Stimulated activated memory B cell treated with anti-CD40 and anti-IgM and Interleukin-4, amounts not matched to agents 10 μg/mL and 1 μg/mL and 100 μg/mL, for 72 hours (primary cell): ENCODE measurements at regions not wholly inside any gene's neighbourhood (a gene's known extent, or its start where the extent isn't known, plus 50 kb on each side); places are given as distances from the start of the nearest gene placed in this dataset.

Source experiments
- ATAC-seq: fragments of 150-1000 bp; cut with Tn5 transposase; 2 replicates; pipeline ENCODE4 v1.10.0; 2021
- H3K27ac Mint-ChIP-seq: one replicate; pipeline ENCODE4 v1.8.0; 2022; ENCODE audit warnings: mild to moderate bottlenecking, mixed read lengths
- H3K27me3 Mint-ChIP-seq: one replicate; pipeline ENCODE4 v1.8.0; 2022; ENCODE audit warnings: mixed read lengths
- H3K36me3 Mint-ChIP-seq: one replicate; pipeline ENCODE4 v1.8.0; 2022; ENCODE audit warnings: mixed read lengths
- H3K4me1 Mint-ChIP-seq: one replicate; pipeline ENCODE4 v1.8.0; 2022; ENCODE audit warnings: mixed read lengths
- H3K4me3 Mint-ChIP-seq: one replicate; pipeline ENCODE4 v1.8.0; 2022; ENCODE audit warnings: mild to moderate bottlenecking, moderate library complexity, mixed read lengths
- H3K9me3 Mint-ChIP-seq: one replicate; pipeline ENCODE4 v1.8.0; 2022; ENCODE audit warnings: mixed read lengths

- H3K27me3 Mint-ChIP-seq = no peaks in the 10 kb centered on the region
- no peaks in the 10 kb centered on the region for H3K9me3 Mint-ChIP-seq
- no peaks in the 10 kb centered on the region for H3K4me1 Mint-ChIP-seq
- H3K27ac Mint-ChIP-seq = no peak overlapping the region
- no peak for ATAC-seq
- H3K36me3 Mint-ChIP-seq = no peaks in the 10 kb centered on the region
- H3K4me3 Mint-ChIP-seq = no peak overlapping the region
Observed at GRCh38 chr10:108757946-108758345, 1165.4 kb downstream of the XPNPEP1 start.

GRCh38 chr10:108755646-108756045 lies 1167.7 kb downstream of the XPNPEP1 start:
- H3K9me3 Mint-ChIP-seq = no peaks in the 10 kb centered on the region
- no peak overlapping the region for H3K27ac Mint-ChIP-seq
- no peak overlapping the region for H3K4me3 Mint-ChIP-seq
- H3K36me3 Mint-ChIP-seq = no peaks in the 10 kb centered on the region
- no peak for ATAC-seq
- no peaks in the 10 kb centered on the region for H3K27me3 Mint-ChIP-seq
- no peaks in the 10 kb centered on the region for H3K4me1 Mint-ChIP-seq

GRCh38 chr10:108753326-108753725 lies 1170.0 kb downstream of the XPNPEP1 start:
- no peaks in the 10 kb centered on the region for H3K36me3 Mint-ChIP-seq
- H3K27ac Mint-ChIP-seq = no peak overlapping the region
- no peaks in the 10 kb centered on the region for H3K9me3 Mint-ChIP-seq
- no peaks in the 10 kb centered on the region for H3K27me3 Mint-ChIP-seq
- no peak overlapping the region for H3K4me3 Mint-ChIP-seq
- H3K4me1 Mint-ChIP-seq = no peaks in the 10 kb centered on the region
- no peak for ATAC-seq

- no peaks in the 10 kb centered on the region for H3K9me3 Mint-ChIP-seq
- no peaks in the 10 kb centered on the region for H3K36me3 Mint-ChIP-seq
- no peaks in the 10 kb centered on the region for H3K27me3 Mint-ChIP-seq
- H3K4me3 Mint-ChIP-seq = no peak overlapping the region
- no peaks in the 10 kb centered on the region for H3K4me1 Mint-ChIP-seq
- H3K27ac Mint-ChIP-seq = no peak overlapping the region
- no peak for ATAC-seq
Observed at GRCh38 chr10:108749042-108749441, 1174.3 kb downstream of the XPNPEP1 start.

- Mint-ChIP-seq H3K4me1 (peaks cover 8% of the 10 kb centered on the region), H3K36me3 (peaks cover 5% of the 10 kb centered on the region), H3K4me3 (no peak overlapping the region), H3K27me3 (no peaks in the 10 kb centered on the region), H3K27ac (no peak overlapping the region), H3K9me3 (peaks cover 2% of the 10 kb centered on the region)
- ATAC-seq = no peak
Observed at GRCh38 chr10:108736111-108736510, 1187.2 kb downstream of the XPNPEP1 start.

- peaks cover 8% of the 10 kb centered on the region for H3K4me1 Mint-ChIP-seq
- H3K9me3 Mint-ChIP-seq = peaks cover 2% of the 10 kb centered on the region
- peaks cover 5% of the 10 kb centered on the region for H3K36me3 Mint-ChIP-seq
Observed at GRCh38 chr10:108735380-108735779, 1187.9 kb downstream of the XPNPEP1 start.

GRCh38 chr10:108721874-108722273 lies 1201.4 kb downstream of the XPNPEP1 start:
- no peaks in the 10 kb centered on the region for H3K36me3 Mint-ChIP-seq
- no peaks in the 10 kb centered on the region for H3K4me1 Mint-ChIP-seq
- H3K27me3 Mint-ChIP-seq = peaks cover 30% of the 10 kb centered on the region
- ATAC-seq = no peak
- no peak overlapping the region for H3K4me3 Mint-ChIP-seq
- peaks cover 24% of the 10 kb centered on the region for H3K9me3 Mint-ChIP-seq
- no peak overlapping the region for H3K27ac Mint-ChIP-seq

More at GRCh38 chr10:108735380-108735779, 1187.9 kb downstream of the XPNPEP1 start:
- ATAC-seq = no peak
- Mint-ChIP-seq H3K27me3 (no peaks in the 10 kb centered on the region), H3K4me3 (no peak overlapping the region), H3K27ac (no peak overlapping the region)

GRCh38 chr10:108716352-108716751 lies 1207.0 kb downstream of the XPNPEP1 start:
- Mint-ChIP-seq H3K4me3 (no peak overlapping the region), H3K4me1 (no peaks in the 10 kb centered on the region), H3K36me3 (no peaks in the 10 kb centered on the region), H3K9me3 (peaks cover 26% of the 10 kb centered on the region), H3K27me3 (no peaks in the 10 kb centered on the region), H3K27ac (no peak overlapping the region)
- no peak for ATAC-seq

GRCh38 chr10:108709927-108710722 lies 1213.2 kb downstream of the XPNPEP1 start:
- Mint-ChIP-seq H3K27ac (no peak overlapping the region), H3K27me3 (no peaks in the 10 kb centered on the region), H3K36me3 (no peaks in the 10 kb centered on the region), H3K4me3 (no peak overlapping the region), H3K9me3 (peaks cover 13% of the 10 kb centered on the region), H3K4me1 (no peaks in the 10 kb centered on the region)
- ATAC-seq = no peak

- H3K4me3 Mint-ChIP-seq = no peak overlapping the region
- ATAC-seq = no peak
- no peaks in the 10 kb centered on the region for H3K4me1 Mint-ChIP-seq
Observed at GRCh38 chr10:108708363-108708762, 1214.9 kb downstream of the XPNPEP1 start.

GRCh38 chr10:108696792-108697477 lies 1226.4 kb downstream of the XPNPEP1 start:
- peak overlapping the region; percentile 71 for H3K27ac Mint-ChIP-seq
- H3K9me3 Mint-ChIP-seq = no peaks in the 10 kb centered on the region
- H3K4me3 Mint-ChIP-seq = peak overlapping the region; percentile 14
- H3K36me3 Mint-ChIP-seq = no peaks in the 10 kb centered on the region
- no peaks in the 10 kb centered on the region for H3K27me3 Mint-ChIP-seq
- peaks cover 18% of the 10 kb centered on the region for H3K4me1 Mint-ChIP-seq
- ATAC-seq = peak; percentile 85

More at GRCh38 chr10:108708363-108708762, 1214.9 kb downstream of the XPNPEP1 start:
- peaks cover 4% of the 10 kb centered on the region for H3K9me3 Mint-ChIP-seq
- no peak overlapping the region for H3K27ac Mint-ChIP-seq
- no peaks in the 10 kb centered on the region for H3K36me3 Mint-ChIP-seq
- no peaks in the 10 kb centered on the region for H3K27me3 Mint-ChIP-seq

- H3K27me3 Mint-ChIP-seq = no peaks in the 10 kb centered on the region
- no peak overlapping the region for H3K4me3 Mint-ChIP-seq
- no peak overlapping the region for H3K27ac Mint-ChIP-seq
- H3K9me3 Mint-ChIP-seq = no peaks in the 10 kb centered on the region
- H3K36me3 Mint-ChIP-seq = no peaks in the 10 kb centered on the region
- no peak for ATAC-seq
- H3K4me1 Mint-ChIP-seq = peaks cover 16% of the 10 kb centered on the region
Observed at GRCh38 chr10:108691126-108691525, 1232.2 kb downstream of the XPNPEP1 start.

GRCh38 chr10:108690530-108690929 lies 1232.8 kb downstream of the XPNPEP1 start:
- no peak overlapping the region for H3K4me3 Mint-ChIP-seq
- peaks cover 10% of the 10 kb centered on the region for H3K4me1 Mint-ChIP-seq
- no peaks in the 10 kb centered on the region for H3K9me3 Mint-ChIP-seq
- H3K27me3 Mint-ChIP-seq = no peaks in the 10 kb centered on the region
- H3K36me3 Mint-ChIP-seq = no peaks in the 10 kb centered on the region
- no peak overlapping the region for H3K27ac Mint-ChIP-seq
- ATAC-seq = no peak

- Mint-ChIP-seq H3K27ac (no peak overlapping the region), H3K36me3 (no peaks in the 10 kb centered on the region), H3K4me1 (peaks cover 6% of the 10 kb centered on the region), H3K9me3 (no peaks in the 10 kb centered on the region), H3K27me3 (no peaks in the 10 kb centered on the region), H3K4me3 (no peak overlapping the region)
- ATAC-seq = no peak
Observed at GRCh38 chr10:108689891-108690290, 1233.4 kb downstream of the XPNPEP1 start.

- peak; percentile 51 for ATAC-seq
- Mint-ChIP-seq H3K27ac (no peak overlapping the region), H3K27me3 (no peaks in the 10 kb centered on the region), H3K9me3 (no peaks in the 10 kb centered on the region), H3K36me3 (no peaks in the 10 kb centered on the region), H3K4me1 (peaks cover 6% of the 10 kb centered on the region), H3K4me3 (no peak overlapping the region)
Observed at GRCh38 chr10:108688314-108688713, 1235.0 kb downstream of the XPNPEP1 start.
